ENCODE measurements at regions not wholly inside any gene's neighbourhood (a gene's known extent, or its start where the extent isn't known, plus 50 kb on each side); places are given as distances from the start of the nearest gene placed in this dataset.
A peak's percentile ranks its signal among the peaks of the same experiment; 100 is the strongest.

DNA sequence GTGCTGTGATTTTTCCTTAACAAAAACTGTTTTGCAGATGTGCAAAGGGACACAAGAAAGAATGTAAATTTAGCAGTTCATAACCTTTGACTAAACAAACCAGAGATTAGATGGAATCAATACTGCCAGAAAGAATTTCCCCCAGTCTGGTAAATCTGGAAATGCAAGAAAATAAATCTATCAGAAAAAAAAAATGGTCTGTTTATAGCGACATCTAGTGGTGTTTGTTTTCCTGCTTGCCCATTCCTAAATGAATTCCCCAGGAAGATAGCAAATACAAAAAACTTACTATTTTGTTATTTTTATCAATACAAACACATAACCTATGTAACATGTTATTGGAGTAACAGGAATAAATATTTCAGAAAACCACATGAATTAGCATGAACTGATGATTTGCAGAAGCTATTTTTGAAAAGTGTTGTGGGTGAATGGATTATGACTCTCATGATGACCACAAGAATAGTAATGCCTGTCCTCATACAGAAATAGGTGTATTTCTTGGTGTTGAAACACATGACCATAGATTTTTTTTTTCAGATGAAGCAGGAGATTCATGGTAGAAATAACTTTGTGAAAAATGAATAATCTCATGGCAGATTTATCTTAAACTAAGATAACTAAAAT is 1703.8 kb downstream of the MAT2B start:
- FAIRE-seq: peak; percentile 21
- H3K9ac ChIP-seq (ENCODE audit: insufficient read depth, low read depth, low read length): no peak overlapping the region
- in situ Hi-C loops (cut with HindIII; ENCODE audit: extremely low pct_ligation_motif_present, low pct_unique_long_range_greater_than_20kb) (loop anchor here (25.0 kb wide), 2 partner anchors 1197 to 1647 kb away; no protein-coding TSS in a partner anchor), intact Hi-C loops (cut with micrococcal nuclease; ENCODE audit: unreplicated experiment) (no loop called here)
- no peak overlapping the region for H3K27ac ChIP-seq (ENCODE audit: extremely low read length, insufficient read depth, low read length)
- no peak overlapping the region for H3K4me3 ChIP-seq (replicated peaks in 1 of 3; ENCODE audit: insufficient read depth in 1 of 3, low read depth in 2 of 3, low read length in 3 of 3)
- ATAC-seq: no peak
- H3K27me3 ChIP-seq (ENCODE audit: control insufficient read depth in 1 of 2, insufficient read depth in 2 of 2, low read length in 2 of 2): no peaks in the 10 kb centered on the region
- 0% methylated on average over 1 of the region's 1 CpG for WGBS (ENCODE audit: low lambda C conversion rate)
- BruUV-seq (replicated peaks): no TSS peak
- peak; percentile 3 for DNase-seq (ENCODE audit: low spot score)
- ChIA-PET POLR2A (no interaction called here), CTCF (ENCODE audit: low intra/inter-chr PET ratio, low total read pairs) (interaction anchor here (0.7 to 2.0 kb wide), 3 partner anchors 1196 to 1645 kb away, joined by 4 to 6 read pairs (median 6); no protein-coding TSS in a partner anchor)
- no peak overlapping the region for H3K4me2 ChIP-seq (ENCODE audit: low read depth, low read length)
- H3K9me3 ChIP-seq (ENCODE audit: low read length): no peaks in the 10 kb centered on the region
- no peaks in the 10 kb centered on the region for H3K4me1 ChIP-seq (ENCODE audit: insufficient read depth, low read length)
- no peaks in the 10 kb centered on the region for H4K20me1 ChIP-seq (ENCODE audit: insufficient read depth, low read length)
- no peaks in the 10 kb centered on the region for H3K36me3 ChIP-seq (replicated peaks in 1 of 2; ENCODE audit: control insufficient read depth in 1 of 2, insufficient read depth in 2 of 2, low read length in 2 of 2)
- no peaks in the 10 kb centered on the region for H3K79me2 ChIP-seq (ENCODE audit: insufficient read depth, low read length)
- TF ChIP-seq SMC3 (IDR thresholded peaks at IDR 0.05; ENCODE audit: low read length): 0 out of 2 replicates have a peak, but pooled peaks have one; percentile 27
- TF ChIP-seq, protein P1, sequence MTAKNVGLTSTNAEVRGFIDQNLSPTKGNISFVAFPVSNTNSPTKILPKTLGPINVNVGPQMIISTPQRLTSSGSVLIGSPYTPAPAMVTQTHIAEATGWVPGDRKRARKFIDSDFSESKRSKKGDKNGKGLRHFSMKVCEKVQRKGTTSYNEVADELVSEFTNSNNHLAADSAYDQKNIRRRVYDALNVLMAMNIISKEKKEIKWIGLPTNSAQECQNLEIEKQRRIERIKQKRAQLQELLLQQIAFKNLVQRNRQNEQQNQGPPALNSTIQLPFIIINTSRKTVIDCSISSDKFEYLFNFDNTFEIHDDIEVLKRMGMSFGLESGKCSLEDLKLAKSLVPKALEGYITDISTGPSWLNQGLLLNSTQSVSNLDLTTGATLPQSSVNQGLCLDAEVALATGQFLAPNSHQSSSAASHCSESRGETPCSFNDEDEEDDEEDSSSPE (CRISPR knock-in tag; IDR thresholded peaks at IDR 0.05): no peak
- no peak for TF ChIP-seq ZNF317 (CRISPR knock-in tag; IDR thresholded peaks at IDR 0.05)
- TF ChIP-seq, protein P2, sequence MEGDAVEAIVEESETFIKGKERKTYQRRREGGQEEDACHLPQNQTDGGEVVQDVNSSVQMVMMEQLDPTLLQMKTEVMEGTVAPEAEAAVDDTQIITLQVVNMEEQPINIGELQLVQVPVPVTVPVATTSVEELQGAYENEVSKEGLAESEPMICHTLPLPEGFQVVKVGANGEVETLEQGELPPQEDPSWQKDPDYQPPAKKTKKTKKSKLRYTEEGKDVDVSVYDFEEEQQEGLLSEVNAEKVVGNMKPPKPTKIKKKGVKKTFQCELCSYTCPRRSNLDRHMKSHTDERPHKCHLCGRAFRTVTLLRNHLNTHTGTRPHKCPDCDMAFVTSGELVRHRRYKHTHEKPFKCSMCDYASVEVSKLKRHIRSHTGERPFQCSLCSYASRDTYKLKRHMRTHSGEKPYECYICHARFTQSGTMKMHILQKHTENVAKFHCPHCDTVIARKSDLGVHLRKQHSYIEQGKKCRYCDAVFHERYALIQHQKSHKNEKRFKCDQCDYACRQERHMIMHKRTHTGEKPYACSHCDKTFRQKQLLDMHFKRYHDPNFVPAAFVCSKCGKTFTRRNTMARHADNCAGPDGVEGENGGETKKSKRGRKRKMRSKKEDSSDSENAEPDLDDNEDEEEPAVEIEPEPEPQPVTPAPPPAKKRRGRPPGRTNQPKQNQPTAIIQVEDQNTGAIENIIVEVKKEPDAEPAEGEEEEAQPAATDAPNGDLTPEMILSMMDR (CRISPR knock-in tag; IDR thresholded peaks at IDR 0.05): peak; percentile 41
- H2AFZ ChIP-seq (ENCODE audit: low read length): no peak overlapping the region
